ENCODE measurements at regions not wholly inside any gene's neighbourhood (a gene's known extent, or its start where the extent isn't known, plus 50 kb on each side); places are given as distances from the start of the nearest gene placed in this dataset.
"Not testable (repeated sequence)": the region's sequence is repeated elsewhere in the genome, so short reads cannot be mapped to it uniquely, and the experiment has no call there.

- DNase-seq, result no peak
Measured at GRCh38 chr6:121647905-121648304, 212.5 kb downstream of the GJA1 start.

- no peak for DNase-seq
Measured at GRCh38 chr6:121649951-121650350, 214.5 kb downstream of the GJA1 start.

- DNase-seq, result no peak
Measured at GRCh38 chr6:121651420-121651819, 216.0 kb downstream of the GJA1 start.

- DNase-seq, result no peak
Measured at GRCh38 chr6:121652223-121652622, 216.8 kb downstream of the GJA1 start.

GRCh38 chr6:121652726-121653623 lies 217.5 kb downstream of the GJA1 start:
- peak; percentile 17 for DNase-seq

GRCh38 chr6:121653624-121654008 lies 218.2 kb downstream of the GJA1 start:
- no peak for DNase-seq

GRCh38 chr6:121657972-121658371 lies 222.5 kb downstream of the GJA1 start:
- no peak for DNase-seq

GRCh38 chr6:121660277-121660676 lies 224.8 kb downstream of the GJA1 start:
- DNase-seq, result no peak

GRCh38 chr6:121663292-121663810 lies 227.9 kb downstream of the GJA1 start:
- DNase-seq, result no peak

GRCh38 chr6:121664158-121664557 lies 228.7 kb downstream of the GJA1 start:
- peak; percentile 46 for DNase-seq

GRCh38 chr6:121666814-121667213 lies 231.4 kb downstream of the GJA1 start:
- peak; percentile 88 for DNase-seq

GRCh38 chr6:121668259-121668658 lies 232.8 kb downstream of the GJA1 start:
- DNase-seq, result no peak

- no peak for DNase-seq
Measured at GRCh38 chr6:121670511-121670910, 235.1 kb downstream of the GJA1 start.

- no peak for DNase-seq
Measured at GRCh38 chr6:121677571-121677970, 242.1 kb downstream of the GJA1 start.

- DNase-seq, result no peak
Measured at GRCh38 chr6:121678245-121678644, 242.8 kb downstream of the GJA1 start.

GRCh38 chr6:121680058-121680457 lies 244.6 kb downstream of the GJA1 start:
- DNase-seq, result no peak

- DNase-seq, result no peak
Measured at GRCh38 chr6:121682666-121683065, 247.2 kb downstream of the GJA1 start.

GRCh38 chr6:121685806-121686205 lies 250.4 kb downstream of the GJA1 start:
- DNase-seq, result not testable (repeated sequence)

- DNase-seq, result no peak
Measured at GRCh38 chr6:121686611-121687023, 251.2 kb downstream of the GJA1 start.

GRCh38 chr6:121688974-121689373 lies 253.5 kb downstream of the GJA1 start:
- DNase-seq, result peak; percentile 25

- DNase-seq, result no peak
Measured at GRCh38 chr6:121691126-121691551, 255.7 kb downstream of the GJA1 start.

- no peak for DNase-seq
Measured at GRCh38 chr6:121694389-121694788, 258.9 kb downstream of the GJA1 start.

GRCh38 chr6:121694801-121695251 lies 259.4 kb downstream of the GJA1 start:
- DNase-seq, result no peak

GRCh38 chr6:121695329-121695728 lies 259.9 kb downstream of the GJA1 start:
- no peak for DNase-seq

All from OCI-M1 (cell line).